Right atrium auricular region (tissue), 2 donors: ENCODE measurements at regions not wholly inside any gene's neighbourhood (a gene's known extent, or its start where the extent isn't known, plus 50 kb on each side); places are given as distances from the start of the nearest gene placed in this dataset.

ENCODE experiments used
- DNase-seq: peaks from one replicate; pipeline ENCODE4 v3.0.0-alpha.2; 2019; ENCODE audit warnings: low spot score
- H3K27ac ChIP-seq, 2 donors: fragments of 200-600 bp; sonication (generic); 1 replicate in 1 of 2; 2 replicates in 1 of 2; pipeline ENCODE4 v1.5.1; 2016 to 2019
- H3K27me3 ChIP-seq, 2 donors: fragments of 200-600 bp; sonication (generic); one replicate each; pipeline versions ENCODE4 v1.5.1 to v1.6.0; 2017 to 2019
- H3K36me3 ChIP-seq: fragments of 200-600 bp; sonication (generic); one replicate; pipeline ENCODE4 v1.5.1; 2016
- H3K4me1 ChIP-seq, 2 donors: fragments of 200-600 bp; sonication (generic); one replicate each; pipeline versions ENCODE4 v1.5.1 to v1.6.0; 2017 to 2019
- H3K4me3 ChIP-seq, 2 donors: fragments of 200-600 bp; sonication (generic); 1 replicate in 1 of 2; 2 replicates in 1 of 2; pipeline ENCODE4 v1.5.1; 2017 to 2019; ENCODE audit warnings: mild to moderate bottlenecking in 1 of 2, moderate library complexity in 1 of 2
- H3K9me3 ChIP-seq, 2 donors: fragments of 200-600 bp; sonication (generic); one replicate each; pipeline ENCODE4 v1.5.1; 2019
- CTCF ChIP-seq, 2 donors: fragments of 200-600 bp; sonication (generic); IDR thresholded peaks; one replicate each; pipeline ENCODE4 v1.5.1; 2019; ENCODE audit warnings: antibody characterized with exemption in 2 of 2

- Histone ChIP-seq H3K4me1 (peaks cover 0 to 14% of the 10 kb centered on the region in 2 donors), H3K27me3 (no peaks in the 10 kb centered on the region), H3K9me3 (no peaks in the 10 kb centered on the region), H3K36me3 (no peaks in the 10 kb centered on the region), H3K4me3 (no peak overlapping the region), H3K27ac (no peak overlapping the region)
- no peak for TF ChIP-seq CTCF (IDR thresholded peaks at IDR 0.05)
- DNase-seq = no peak
Measured at GRCh38 chr13:39274739-39275325, 236.6 kb downstream of the NHLRC3 start.

- Histone ChIP-seq H3K4me3 (no peak overlapping the region), H3K9me3 (no peaks in the 10 kb centered on the region), H3K4me1 (peaks cover 0 to 12% of the 10 kb centered on the region in 2 donors), H3K27ac (no peak overlapping the region), H3K27me3 (no peaks in the 10 kb centered on the region), H3K36me3 (no peaks in the 10 kb centered on the region)
- no peak for DNase-seq
- no peak for TF ChIP-seq CTCF (IDR thresholded peaks at IDR 0.05)
Measured at GRCh38 chr13:39279077-39279476, 240.8 kb downstream of the NHLRC3 start.

- no peak for TF ChIP-seq CTCF (IDR thresholded peaks at IDR 0.05)
- Histone ChIP-seq H3K4me1 (no peaks in the 10 kb centered on the region), H3K36me3 (no peaks in the 10 kb centered on the region), H3K9me3 (peaks cover 0 to under 1% of the 10 kb centered on the region in 2 donors), H3K4me3 (no peak overlapping the region), H3K27me3 (no peaks in the 10 kb centered on the region), H3K27ac (no peak overlapping the region)
- DNase-seq = no peak
Measured at GRCh38 chr13:39281539-39282150, 243.4 kb downstream of the NHLRC3 start.

- H3K4me3 ChIP-seq = no peak overlapping the region
- H3K4me1 ChIP-seq = no peaks in the 10 kb centered on the region
- no peak overlapping the region for H3K27ac ChIP-seq
- no peak for TF ChIP-seq CTCF (IDR thresholded peaks at IDR 0.05)
- no peaks in the 10 kb centered on the region for H3K27me3 ChIP-seq
- no peak for DNase-seq
- H3K36me3 ChIP-seq = no peaks in the 10 kb centered on the region
- H3K9me3 ChIP-seq = peaks cover 0 to 9% of the 10 kb centered on the region in 2 donors
Measured at GRCh38 chr13:39282400-39282972, 244.2 kb downstream of the NHLRC3 start.

GRCh38 chr13:39283072-39283471 lies 244.8 kb downstream of the NHLRC3 start:
- H3K4me3 ChIP-seq = no peak overlapping the region
- H3K27ac ChIP-seq = no peak overlapping the region
- no peaks in the 10 kb centered on the region for H3K27me3 ChIP-seq
- no peak for DNase-seq
- H3K4me1 ChIP-seq = no peaks in the 10 kb centered on the region
- TF ChIP-seq CTCF (IDR thresholded peaks at IDR 0.05) = no peak
- H3K9me3 ChIP-seq = peaks cover 0 to 14% of the 10 kb centered on the region in 2 donors
- no peaks in the 10 kb centered on the region for H3K36me3 ChIP-seq
